H1 (cell line): ENCODE measurements at regions not wholly inside any gene's neighbourhood (a gene's known extent, or its start where the extent isn't known, plus 50 kb on each side); places are given as distances from the start of the nearest gene placed in this dataset.

Source experiments
- CBX5 ChIP-seq: fragments of 300-800, 300-1000 bp; sonication (generic); IDR thresholded peaks from 2 replicates; pipeline ENCODE4 v1.7.1; 2016; ENCODE audit warnings: antibody characterized with exemption, low read length, low read depth
- SAP30 ChIP-seq: fragments of 300-600 bp; sonication (generic); IDR thresholded peaks from 2 replicates; pipeline ENCODE4 v1.7.1; 2012; ENCODE audit warnings: low read length, moderate library complexity, mild to moderate bottlenecking, inconsistent platforms; ENCODE audit not compliant: insufficient read depth, insufficient replicate concordance

DNA sequence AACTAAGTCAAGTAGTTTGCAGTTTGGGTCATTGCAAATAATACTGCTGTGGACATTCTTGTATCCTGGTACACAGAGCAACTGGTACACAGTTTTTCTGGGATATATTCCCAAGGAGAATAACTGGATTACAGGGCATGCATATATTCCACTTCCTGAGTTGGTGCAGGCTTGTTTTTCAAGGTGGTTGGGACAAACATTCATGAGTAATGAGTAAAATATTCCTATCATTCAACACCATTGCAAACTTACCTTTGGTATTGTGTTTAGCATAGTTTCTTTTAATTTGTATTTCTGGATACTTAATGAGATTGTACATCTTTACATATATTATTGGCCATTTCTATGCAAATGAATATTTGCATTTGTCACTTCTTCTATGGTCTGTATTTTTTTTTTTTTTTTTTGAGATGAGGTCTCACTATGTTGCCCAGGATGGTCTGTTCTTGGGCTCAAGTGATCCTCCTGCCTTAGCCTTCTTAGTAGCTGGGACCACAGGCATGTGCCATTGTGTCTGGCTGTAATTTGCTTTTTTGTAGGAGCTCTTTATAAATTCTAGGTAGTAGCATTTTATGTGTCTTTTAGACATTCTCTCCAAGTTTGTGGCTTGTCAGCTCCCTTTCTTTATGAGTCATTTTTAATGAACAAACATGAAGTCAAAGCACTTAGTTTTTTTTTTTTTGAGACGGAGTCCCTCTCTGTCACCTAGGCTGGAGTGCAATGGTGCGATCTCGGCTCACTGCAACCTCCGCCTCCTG, 158.7 kb downstream of the SOX4 start (continued):
- no peak for TF ChIP-seq CBX5
- TF ChIP-seq SAP30, result no peak
